ENCODE measurements at regions not wholly inside any gene's neighbourhood (a gene's known extent, or its start where the extent isn't known, plus 50 kb on each side); places are given as distances from the start of the nearest gene placed in this dataset.

DNA sequence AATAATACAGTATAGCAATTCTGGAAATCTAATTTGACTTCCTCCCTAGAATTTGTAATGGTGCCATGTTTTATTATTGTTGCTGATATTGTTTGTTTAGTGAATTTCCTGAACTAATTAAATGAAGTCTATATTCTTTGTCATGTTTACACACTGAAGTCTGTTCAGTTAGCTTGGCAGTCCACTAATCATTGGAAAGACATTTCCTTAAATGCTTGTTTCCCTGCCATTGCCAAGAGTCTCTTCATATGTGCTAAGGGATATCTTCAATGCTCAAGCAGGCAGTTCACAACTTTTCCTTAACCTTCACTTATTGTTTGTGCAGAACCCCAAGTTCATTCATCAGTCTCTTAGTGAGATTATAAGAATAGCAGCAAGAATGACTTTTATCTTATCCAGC lies 755.3 kb downstream of the INHBA start:
- no peak for DNase-seq (ENCODE audit: low spot score)
- TF ChIP-seq, protein P1, sequence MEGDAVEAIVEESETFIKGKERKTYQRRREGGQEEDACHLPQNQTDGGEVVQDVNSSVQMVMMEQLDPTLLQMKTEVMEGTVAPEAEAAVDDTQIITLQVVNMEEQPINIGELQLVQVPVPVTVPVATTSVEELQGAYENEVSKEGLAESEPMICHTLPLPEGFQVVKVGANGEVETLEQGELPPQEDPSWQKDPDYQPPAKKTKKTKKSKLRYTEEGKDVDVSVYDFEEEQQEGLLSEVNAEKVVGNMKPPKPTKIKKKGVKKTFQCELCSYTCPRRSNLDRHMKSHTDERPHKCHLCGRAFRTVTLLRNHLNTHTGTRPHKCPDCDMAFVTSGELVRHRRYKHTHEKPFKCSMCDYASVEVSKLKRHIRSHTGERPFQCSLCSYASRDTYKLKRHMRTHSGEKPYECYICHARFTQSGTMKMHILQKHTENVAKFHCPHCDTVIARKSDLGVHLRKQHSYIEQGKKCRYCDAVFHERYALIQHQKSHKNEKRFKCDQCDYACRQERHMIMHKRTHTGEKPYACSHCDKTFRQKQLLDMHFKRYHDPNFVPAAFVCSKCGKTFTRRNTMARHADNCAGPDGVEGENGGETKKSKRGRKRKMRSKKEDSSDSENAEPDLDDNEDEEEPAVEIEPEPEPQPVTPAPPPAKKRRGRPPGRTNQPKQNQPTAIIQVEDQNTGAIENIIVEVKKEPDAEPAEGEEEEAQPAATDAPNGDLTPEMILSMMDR (IDR thresholded peaks at IDR 0.05; ENCODE audit: borderline replicate concordance, control extremely low read depth, extremely low read depth, insufficient read depth, missing control alignments): no peak
- in situ Hi-C loops (cut with MboI; ENCODE audit: low sequenced_read_pairs, unreplicated experiment): no loop called here

DNA sequence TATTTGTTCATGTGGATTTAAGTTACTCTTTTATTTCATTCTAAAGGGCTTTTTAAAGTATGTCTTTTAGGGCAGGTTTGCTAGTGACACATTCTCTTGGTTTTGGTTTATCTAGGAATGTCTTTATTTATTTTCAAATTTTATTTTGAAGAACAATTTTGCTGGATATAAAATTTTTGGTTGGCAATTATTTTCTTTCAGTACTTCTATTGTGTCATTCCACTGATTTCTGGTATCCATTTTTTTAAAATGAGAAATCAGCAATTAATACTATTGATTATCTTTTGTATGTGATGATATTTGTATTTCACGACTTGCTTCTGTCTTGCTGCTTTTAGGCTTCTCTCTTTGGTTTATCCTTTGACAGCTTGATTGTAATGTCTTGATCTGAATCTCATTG lies 756.3 kb downstream of the INHBA start:
- no peak for DNase-seq (ENCODE audit: low spot score)
- TF ChIP-seq, protein P1 (IDR thresholded peaks at IDR 0.05; ENCODE audit: borderline replicate concordance, control extremely low read depth, extremely low read depth, insufficient read depth, missing control alignments): no peak
- in situ Hi-C loops (cut with MboI; ENCODE audit: low sequenced_read_pairs, unreplicated experiment): no loop called here

DNA sequence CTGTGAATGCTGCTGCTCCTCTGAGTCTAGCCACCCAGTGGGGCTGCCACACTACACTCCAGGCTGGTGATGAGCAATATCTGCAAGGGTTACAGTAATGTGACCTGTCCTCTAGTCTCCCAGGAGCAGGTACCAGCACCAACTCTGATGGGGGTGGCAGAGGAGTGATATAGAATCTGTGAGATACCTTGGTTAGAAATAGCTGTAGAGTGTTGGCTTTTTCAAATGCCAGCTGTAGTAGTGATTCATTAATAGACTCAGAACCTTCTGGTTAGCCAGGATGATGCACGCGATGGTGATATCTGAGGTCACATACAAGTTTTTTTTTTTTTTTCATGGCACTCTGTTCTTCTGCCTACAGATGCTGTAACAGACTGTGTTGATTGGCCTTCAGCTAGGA lies 757.1 kb downstream of the INHBA start:
- TF ChIP-seq, protein P1 (IDR thresholded peaks at IDR 0.05; ENCODE audit: borderline replicate concordance, control extremely low read depth, extremely low read depth, insufficient read depth, missing control alignments): no peak
- DNase-seq (ENCODE audit: low spot score): no peak
- in situ Hi-C loops (cut with MboI; ENCODE audit: low sequenced_read_pairs, unreplicated experiment): no loop called here

DNA sequence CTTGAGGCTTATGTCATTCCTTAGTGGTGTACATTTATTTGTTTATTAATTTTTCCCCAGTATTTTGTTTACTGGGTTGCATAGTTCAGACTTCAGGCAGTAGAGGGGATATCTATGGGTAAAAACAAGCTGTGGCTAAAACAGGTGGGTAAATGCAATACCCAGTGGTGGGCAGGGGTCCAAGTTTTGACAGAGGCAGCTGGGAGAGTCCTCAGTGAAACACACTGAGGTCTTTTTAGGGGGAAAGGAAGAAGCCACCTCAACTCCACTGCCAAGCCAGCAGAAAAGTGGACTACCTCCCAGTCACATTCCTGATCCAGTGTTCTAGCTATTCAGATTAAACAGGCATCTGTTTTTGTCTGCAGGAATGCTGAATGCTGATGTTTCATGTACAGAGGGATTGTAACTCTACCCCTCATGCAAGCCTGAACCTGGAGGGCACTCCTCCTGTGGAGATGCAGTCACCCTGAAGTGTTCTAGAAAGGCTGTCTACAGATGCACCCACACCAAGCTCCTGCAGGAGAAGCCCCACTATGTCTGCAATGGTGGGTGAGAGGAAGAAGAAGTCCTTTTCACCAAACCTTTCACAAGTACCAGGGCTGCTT lies 757.8 kb downstream of the INHBA start:
- DNase-seq (ENCODE audit: low spot score): no peak
- in situ Hi-C loops (cut with MboI; ENCODE audit: low sequenced_read_pairs, unreplicated experiment): no loop called here
- TF ChIP-seq, protein P1 (IDR thresholded peaks at IDR 0.05; ENCODE audit: borderline replicate concordance, control extremely low read depth, extremely low read depth, insufficient read depth, missing control alignments): no peak

DNA sequence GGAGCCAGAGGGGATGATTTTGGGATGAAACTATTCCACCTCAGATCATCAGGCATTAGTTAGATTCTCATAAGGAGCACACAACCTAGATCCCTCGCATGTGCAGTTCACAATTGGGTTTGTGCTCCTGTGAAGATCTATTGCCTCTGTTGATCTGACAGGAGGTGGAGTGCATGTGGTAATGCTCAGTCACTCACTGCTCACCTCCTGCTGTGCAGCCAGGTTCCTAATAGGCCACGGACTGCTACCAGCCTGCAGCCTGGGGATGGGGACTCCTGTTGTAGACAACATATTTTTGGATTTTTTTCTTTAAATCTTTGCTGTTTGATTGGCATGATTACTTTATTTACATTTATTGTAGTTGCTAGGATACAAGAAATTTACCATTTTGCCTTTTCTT lies 765.0 kb downstream of the INHBA start:
- in situ Hi-C loops (cut with MboI; ENCODE audit: low sequenced_read_pairs, unreplicated experiment): no loop called here
- no peak for DNase-seq (ENCODE audit: low spot score)
- TF ChIP-seq, protein P1 (IDR thresholded peaks at IDR 0.05; ENCODE audit: borderline replicate concordance, control extremely low read depth, extremely low read depth, insufficient read depth, missing control alignments): no peak

DNA sequence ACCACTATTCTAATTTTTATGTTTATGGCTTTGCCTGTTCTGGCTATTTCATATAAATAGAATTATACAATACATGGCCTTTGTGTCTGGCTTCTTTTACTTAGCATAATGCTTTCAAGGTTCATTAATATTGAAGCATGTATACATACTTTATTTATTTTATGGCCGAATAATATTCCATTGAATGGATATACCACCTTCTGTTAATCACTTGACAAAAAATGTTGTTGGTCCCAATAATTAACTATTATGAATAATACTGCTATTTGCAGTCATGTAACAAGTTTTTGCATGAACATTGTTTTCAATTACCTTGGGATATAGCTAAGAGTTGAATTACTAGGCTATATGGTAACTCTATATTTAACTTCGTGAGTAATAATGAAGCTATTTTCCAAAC lies 767.5 kb downstream of the INHBA start:
- TF ChIP-seq, protein P1 (IDR thresholded peaks at IDR 0.05; ENCODE audit: borderline replicate concordance, control extremely low read depth, extremely low read depth, insufficient read depth, missing control alignments): no peak
- in situ Hi-C loops (cut with MboI; ENCODE audit: low sequenced_read_pairs, unreplicated experiment): no loop called here
- DNase-seq (ENCODE audit: low spot score): no peak

All from GM13976 (cell line).